ENCODE measurements at regions not wholly inside any gene's neighbourhood (a gene's known extent, or its start where the extent isn't known, plus 50 kb on each side); places are given as distances from the start of the nearest gene placed in this dataset.

DNA sequence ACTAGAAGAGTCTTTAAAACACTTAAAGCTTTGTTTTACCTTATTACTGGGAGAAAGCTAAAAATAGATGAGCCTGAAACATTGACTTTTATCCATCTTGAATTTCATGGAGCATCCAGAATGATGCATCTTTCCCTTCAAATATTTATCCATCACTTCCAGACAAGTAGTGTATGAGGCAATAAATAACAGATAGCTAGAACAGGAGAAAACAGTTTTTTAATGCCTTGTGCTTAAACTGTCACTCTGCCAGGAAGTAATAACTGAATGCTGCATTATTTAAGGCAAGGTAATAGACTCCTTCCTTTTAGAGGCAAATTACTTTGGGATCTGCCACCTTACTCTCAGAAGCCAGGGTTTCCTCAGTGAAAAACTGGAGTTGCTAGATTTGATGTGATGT lies 225.8 kb upstream of the NAALADL2 start (continued):
- TF ChIP-seq, protein P1, sequence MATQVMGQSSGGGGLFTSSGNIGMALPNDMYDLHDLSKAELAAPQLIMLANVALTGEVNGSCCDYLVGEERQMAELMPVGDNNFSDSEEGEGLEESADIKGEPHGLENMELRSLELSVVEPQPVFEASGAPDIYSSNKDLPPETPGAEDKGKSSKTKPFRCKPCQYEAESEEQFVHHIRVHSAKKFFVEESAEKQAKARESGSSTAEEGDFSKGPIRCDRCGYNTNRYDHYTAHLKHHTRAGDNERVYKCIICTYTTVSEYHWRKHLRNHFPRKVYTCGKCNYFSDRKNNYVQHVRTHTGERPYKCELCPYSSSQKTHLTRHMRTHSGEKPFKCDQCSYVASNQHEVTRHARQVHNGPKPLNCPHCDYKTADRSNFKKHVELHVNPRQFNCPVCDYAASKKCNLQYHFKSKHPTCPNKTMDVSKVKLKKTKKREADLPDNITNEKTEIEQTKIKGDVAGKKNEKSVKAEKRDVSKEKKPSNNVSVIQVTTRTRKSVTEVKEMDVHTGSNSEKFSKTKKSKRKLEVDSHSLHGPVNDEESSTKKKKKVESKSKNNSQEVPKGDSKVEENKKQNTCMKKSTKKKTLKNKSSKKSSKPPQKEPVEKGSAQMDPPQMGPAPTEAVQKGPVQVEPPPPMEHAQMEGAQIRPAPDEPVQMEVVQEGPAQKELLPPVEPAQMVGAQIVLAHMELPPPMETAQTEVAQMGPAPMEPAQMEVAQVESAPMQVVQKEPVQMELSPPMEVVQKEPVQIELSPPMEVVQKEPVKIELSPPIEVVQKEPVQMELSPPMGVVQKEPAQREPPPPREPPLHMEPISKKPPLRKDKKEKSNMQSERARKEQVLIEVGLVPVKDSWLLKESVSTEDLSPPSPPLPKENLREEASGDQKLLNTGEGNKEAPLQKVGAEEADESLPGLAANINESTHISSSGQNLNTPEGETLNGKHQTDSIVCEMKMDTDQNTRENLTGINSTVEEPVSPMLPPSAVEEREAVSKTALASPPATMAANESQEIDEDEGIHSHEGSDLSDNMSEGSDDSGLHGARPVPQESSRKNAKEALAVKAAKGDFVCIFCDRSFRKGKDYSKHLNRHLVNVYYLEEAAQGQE (IDR thresholded peaks at IDR 0.05; ENCODE audit: low read depth, low read length), result no peak
- TF ChIP-seq NR2F1 (conservative IDR thresholded peaks at IDR 0.05) (no peak), HDGF (IDR thresholded peaks at IDR 0.05) (no peak), ZNF207 (IDR thresholded peaks at IDR 0.05; ENCODE audit: borderline replicate concordance) (no peak), HDAC2 (IDR thresholded peaks at IDR 0.05) (no peak), GABPA (IDR thresholded peaks at IDR 0.05; ENCODE audit: low read depth) (no peak), BCL11A (IDR thresholded peaks at IDR 0.05; ENCODE audit: low read depth, low read length) (no peak)
- TF ChIP-seq, protein P2, sequence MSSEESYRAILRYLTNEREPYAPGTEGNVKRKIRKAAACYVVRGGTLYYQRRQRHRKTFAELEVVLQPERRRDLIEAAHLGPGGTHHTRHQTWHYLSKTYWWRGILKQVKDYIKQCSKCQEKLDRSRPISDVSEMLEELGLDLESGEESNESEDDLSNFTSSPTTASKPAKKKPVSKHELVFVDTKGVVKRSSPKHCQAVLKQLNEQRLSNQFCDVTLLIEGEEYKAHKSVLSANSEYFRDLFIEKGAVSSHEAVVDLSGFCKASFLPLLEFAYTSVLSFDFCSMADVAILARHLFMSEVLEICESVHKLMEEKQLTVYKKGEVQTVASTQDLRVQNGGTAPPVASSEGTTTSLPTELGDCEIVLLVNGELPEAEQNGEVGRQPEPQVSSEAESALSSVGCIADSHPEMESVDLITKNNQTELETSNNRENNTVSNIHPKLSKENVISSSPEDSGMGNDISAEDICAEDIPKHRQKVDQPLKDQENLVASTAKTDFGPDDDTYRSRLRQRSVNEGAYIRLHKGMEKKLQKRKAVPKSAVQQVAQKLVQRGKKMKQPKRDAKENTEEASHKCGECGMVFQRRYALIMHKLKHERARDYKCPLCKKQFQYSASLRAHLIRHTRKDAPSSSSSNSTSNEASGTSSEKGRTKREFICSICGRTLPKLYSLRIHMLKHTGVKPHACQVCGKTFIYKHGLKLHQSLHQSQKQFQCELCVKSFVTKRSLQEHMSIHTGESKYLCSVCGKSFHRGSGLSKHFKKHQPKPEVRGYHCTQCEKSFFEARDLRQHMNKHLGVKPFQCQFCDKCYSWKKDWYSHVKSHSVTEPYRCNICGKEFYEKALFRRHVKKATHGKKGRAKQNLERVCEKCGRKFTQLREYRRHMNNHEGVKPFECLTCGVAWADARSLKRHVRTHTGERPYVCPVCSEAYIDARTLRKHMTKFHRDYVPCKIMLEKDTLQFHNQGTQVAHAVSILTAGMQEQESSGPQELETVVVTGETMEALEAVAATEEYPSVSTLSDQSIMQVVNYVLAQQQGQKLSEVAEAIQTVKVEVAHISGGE (CRISPR knock-in tag; IDR thresholded peaks at IDR 0.05), result no peak
